Epithelial cell of esophagus (primary cell): ENCODE measurements at regions not wholly inside any gene's neighbourhood (a gene's known extent, or its start where the extent isn't known, plus 50 kb on each side); places are given as distances from the start of the nearest gene placed in this dataset.

Experiments
- DNase-seq: peaks from one replicate; pipeline ENCODE4 v3.0.0; 2010; ENCODE audit warnings: low read depth
- H3K4me3 ChIP-seq: 2 replicates; pipeline ENCODE4 v1.5.1; 2011; ENCODE audit warnings: mild to moderate bottlenecking, low read length, control low read depth
- CTCF ChIP-seq: IDR thresholded peaks from 2 replicates; pipeline ENCODE4 v1.5.1; 2011; ENCODE audit warnings: low read depth, mild to moderate bottlenecking, low read length, control low read depth, inconsistent platforms; ENCODE audit not compliant: insufficient read depth; ENCODE audit errors: missing control alignments

- TF ChIP-seq CTCF, result no peak
Measured at GRCh38 chr10:131751827-131752775, 148.7 kb upstream of the PPP2R2D start.

GRCh38 chr10:131753336-131753735 is 147.5 kb upstream of the PPP2R2D start:
- no peak for DNase-seq
- H3K4me3 ChIP-seq, result no peak overlapping the region
- no peak for TF ChIP-seq CTCF

More at GRCh38 chr10:131751827-131752775, 148.7 kb upstream of the PPP2R2D start:
- no peak overlapping the region for H3K4me3 ChIP-seq
- no peak for DNase-seq

GRCh38 chr10:131755200-131755599 is 145.6 kb upstream of the PPP2R2D start:
- no peak for DNase-seq
- no peak overlapping the region for H3K4me3 ChIP-seq
- TF ChIP-seq CTCF, result no peak

GRCh38 chr10:131757285-131758058 is 143.3 kb upstream of the PPP2R2D start:
- no peak overlapping the region for H3K4me3 ChIP-seq
- no peak for DNase-seq
- no peak for TF ChIP-seq CTCF

- no peak for DNase-seq
- H3K4me3 ChIP-seq, result no peak overlapping the region
- TF ChIP-seq CTCF, result no peak
Measured at GRCh38 chr10:131758062-131758938, 142.5 kb upstream of the PPP2R2D start.

- no peak for DNase-seq
- no peak for TF ChIP-seq CTCF
- H3K4me3 ChIP-seq, result no peak overlapping the region
Measured at GRCh38 chr10:131758939-131759301, 141.9 kb upstream of the PPP2R2D start.
